NT2/D1 (cell line): ENCODE measurements at regions not wholly inside any gene's neighbourhood (a gene's known extent, or its start where the extent isn't known, plus 50 kb on each side); places are given as distances from the start of the nearest gene placed in this dataset.

ENCODE experiments used
- SUZ12 ChIP-seq: IDR thresholded peaks from 2 replicates; pipeline ENCODE4 v1.6.1; 2011; ENCODE audit not compliant: insufficient read length, insufficient read depth; ENCODE audit errors: extremely low read depth
- ZNF274 ChIP-seq: IDR thresholded peaks from 2 replicates; pipeline ENCODE4 v1.6.1; 2011; ENCODE audit warnings: mild to moderate bottlenecking, low read depth, low read length

DNA sequence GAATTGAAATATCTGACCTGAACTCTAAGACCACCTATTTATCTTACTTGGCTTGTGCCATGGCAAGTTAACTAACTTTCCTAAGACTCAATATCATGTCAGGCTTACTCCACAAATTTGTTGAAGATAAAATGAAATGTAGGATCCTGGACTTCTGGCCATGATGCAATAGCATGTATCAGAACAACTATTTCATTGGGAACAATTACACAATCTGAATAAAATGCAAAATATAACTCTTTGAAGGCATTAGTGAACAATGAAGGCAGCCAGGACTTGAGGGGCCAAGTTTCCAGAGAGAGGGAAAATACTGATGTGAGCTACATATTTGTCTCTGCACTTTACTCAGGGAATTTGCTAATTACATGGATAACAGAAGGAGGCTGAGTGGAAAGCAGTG lies 476.5 kb upstream of the ACVR2A start:
- TF ChIP-seq ZNF274 (no peak), SUZ12 (no peak)
